ENCODE measurements at regions not wholly inside any gene's neighbourhood (a gene's known extent, or its start where the extent isn't known, plus 50 kb on each side); places are given as distances from the start of the nearest gene placed in this dataset.

GRCh38 chr22:34160141-34160783 lies 240.0 kb upstream of the LARGE1 start:
- DNase-seq, result no peak

GRCh38 chr22:34161431-34162123 lies 241.3 kb upstream of the LARGE1 start:
- no peak for DNase-seq

DNA sequence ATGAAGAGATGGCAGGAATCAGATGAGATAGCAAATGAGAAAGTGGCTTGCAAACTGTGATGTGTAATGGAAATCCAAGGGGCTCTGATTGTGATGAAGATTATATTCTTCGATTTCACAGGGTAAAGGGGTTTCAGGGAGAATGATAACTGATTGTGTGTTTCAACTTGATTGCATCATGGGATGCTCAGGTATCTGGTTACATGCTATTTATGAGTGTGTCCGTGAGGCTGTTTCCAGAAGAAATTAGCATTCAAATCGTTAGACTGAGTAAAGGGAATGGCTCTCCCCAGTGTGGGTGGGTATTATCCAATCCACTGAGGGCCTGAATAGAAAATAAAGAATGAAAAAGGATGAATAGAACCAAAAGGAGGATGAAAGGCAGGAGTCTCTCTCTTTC lies 278.7 kb upstream of the LARGE1 start:
- DNase-seq, result no peak

- no peak for DNase-seq
Measured at GRCh38 chr22:34210301-34210700, 290.0 kb upstream of the LARGE1 start.

DNA sequence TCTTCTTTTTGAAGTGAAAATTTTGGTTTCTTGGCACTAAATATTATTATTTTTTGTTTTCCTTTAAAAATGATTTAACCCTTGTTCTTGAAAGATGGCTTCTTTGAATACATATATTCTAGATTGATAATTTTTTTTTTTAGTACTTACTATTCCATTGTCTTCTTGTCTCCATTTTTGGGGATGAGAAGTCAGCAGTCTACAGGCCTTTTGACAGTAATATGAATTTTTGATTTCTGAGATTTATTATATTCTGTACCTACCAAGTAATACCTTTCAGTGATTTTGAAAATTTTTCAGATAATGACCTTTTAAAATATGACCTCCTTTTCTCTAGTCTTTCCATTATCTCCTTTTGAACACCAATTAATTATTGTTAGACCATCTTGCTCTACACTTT lies 294.1 kb upstream of the LARGE1 start:
- no peak for DNase-seq

DNA sequence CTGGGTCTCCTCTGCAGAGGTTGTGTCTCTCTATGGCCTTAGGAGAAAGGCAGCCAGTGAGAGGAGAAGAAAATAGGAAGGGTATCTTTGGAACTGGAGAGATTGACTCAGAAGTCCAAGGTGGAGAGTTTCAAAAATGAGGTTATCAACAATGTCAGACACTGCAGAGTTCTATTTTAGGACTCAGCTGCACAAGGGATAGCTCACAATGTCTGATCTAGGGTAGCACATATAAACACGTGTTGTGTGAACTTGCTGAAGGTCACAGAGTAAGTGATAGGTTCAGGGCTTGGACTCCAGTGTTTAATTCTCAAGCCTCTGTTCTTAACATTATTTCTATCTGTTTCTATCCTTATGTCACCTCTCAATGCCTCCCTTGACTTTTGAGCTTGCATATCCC lies 305.0 kb upstream of the LARGE1 start:
- no peak for DNase-seq

DNA sequence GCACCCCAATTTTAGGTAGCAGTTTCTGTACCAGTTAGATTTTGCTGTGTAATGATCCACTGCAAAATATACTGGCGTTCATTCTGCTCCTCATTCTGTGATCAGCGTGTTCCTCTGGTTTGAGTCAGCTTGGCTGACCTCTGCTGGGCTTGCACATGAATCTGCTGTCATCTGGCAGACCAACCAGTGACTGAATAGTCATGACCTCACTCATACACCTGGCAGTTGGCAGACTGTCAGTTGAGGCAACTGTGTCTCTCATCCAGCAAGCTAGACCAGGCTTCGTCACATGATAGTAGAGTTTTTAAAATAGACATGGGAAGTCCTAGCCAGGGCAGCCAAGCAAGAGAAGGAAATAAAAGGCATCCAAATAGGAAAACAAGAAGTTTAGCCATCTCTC lies 316.3 kb upstream of the LARGE1 start:
- no peak for DNase-seq

DNA sequence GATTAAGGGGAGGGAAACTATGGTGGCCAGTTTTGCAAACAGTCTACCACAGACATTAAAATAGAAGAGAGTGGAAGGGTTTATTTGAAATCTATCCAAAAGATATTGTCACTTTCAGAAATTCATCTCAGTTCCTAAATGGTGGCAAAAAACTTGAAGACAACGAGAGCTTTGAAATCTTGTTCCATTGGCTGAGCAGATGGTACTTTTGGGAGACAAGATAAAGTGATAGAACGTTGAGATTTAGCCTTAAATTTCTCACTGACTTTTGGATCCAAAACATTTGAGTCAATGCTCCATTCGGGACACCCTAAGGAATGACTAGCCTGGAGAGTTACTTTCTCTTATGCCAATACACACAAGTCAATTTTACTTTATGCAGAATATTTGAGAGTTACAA lies 319.1 kb upstream of the LARGE1 start:
- no peak for DNase-seq

- DNase-seq, result no peak
Measured at GRCh38 chr22:34243023-34243422, 322.7 kb upstream of the LARGE1 start.

GRCh38 chr22:34255042-34255441 lies 334.8 kb upstream of the LARGE1 start:
- DNase-seq, result no peak

DNA sequence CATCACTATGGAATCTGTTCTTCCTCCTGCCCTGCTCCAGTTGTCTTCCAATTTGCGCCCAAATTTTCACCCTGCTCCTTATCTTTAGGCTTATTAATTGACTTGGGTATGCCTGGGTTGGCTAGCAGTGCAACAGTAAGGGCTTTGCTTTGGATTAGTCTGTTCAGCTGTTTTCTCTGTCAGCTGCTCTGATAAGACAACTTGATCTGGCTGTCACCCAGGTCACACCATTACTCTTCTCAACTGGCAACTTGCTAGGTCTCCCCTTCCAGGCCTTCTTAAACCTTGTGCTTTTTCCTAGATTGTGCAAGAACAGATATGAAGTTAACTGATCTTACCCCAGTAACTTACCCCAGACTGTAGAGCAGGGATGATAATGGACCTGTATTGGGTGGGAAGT lies 357.8 kb upstream of the LARGE1 start:
- DNase-seq, result no peak

DNA sequence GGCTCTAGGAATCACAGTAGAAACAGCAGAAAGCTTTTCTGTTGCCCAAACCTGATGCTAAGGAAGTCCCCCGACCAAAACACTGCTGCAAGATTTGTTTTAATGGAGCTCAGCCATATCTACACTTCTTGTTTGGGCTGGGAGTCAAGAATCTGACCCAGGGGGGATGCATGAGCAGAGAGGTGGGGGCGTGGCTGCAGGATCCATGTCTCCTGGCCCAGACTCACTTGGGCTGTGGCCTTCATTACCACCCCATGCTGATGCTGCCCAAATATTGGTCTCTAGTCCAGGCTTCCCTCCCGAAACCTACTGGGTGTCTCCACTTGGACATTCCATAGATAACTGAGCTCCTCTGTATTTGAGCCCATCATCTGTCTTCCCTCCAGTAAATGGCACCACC lies 361.5 kb upstream of the LARGE1 start:
- no peak for DNase-seq

DNA sequence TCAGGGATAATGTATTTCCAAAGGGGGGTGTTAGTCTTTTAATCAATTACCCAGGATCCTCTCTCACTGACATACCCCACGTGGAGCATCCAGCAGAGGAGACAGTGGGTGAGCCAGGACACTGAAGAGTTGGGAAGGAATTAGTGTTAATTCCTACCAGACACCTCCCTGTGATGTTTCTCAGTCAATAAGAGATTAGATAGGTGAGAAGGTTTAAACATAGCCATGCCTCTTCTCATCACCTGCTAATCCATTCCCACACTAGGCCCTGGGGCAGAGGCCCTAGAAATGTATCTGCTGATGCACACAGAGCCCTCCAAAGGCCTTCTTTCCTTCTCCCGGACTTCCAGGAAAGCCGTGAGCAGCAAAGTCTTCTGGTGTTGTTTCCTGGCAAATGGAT lies 363.6 kb upstream of the LARGE1 start:
- no peak for DNase-seq

DNA sequence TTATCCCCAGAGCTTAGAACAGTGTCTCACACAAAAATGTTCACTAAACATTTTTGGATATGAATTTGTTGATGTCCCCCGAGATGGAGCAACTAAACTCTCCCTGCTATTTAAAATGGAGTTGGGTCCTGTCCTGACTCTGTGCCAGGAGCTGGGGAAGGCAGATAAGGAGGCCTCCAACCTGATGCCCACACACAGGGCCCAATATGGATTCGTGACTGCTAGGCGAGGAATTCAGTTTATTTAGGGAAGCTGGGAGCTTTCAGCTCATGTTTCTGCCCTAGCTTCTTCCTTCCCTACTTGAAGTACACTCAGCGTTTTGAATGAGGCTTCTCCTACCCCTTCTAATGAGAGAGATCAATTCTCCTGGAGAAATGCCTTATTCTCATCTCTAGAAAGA lies 373.0 kb upstream of the LARGE1 start:
- no peak for DNase-seq

DNA sequence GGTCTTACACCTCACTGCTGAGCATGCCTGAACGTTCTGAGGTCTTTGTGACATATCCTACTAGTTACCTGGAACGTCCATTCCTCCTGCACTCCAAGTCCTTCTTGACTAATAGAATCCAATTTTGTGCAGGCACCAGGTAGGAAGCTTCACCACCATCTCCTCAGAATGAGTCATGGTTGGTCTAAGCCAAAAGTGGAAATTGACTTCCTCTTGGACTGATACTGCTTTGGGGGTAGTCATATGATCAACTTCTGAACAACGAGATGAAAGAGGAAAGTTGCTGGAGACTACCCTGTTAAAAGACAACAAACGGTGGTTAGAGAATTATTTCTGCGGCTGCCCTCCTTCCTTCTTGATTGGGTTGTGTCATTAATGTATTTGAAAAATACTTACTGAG lies 374.2 kb upstream of the LARGE1 start:
- DNase-seq, result no peak

GRCh38 chr22:34294986-34295385 lies 374.7 kb upstream of the LARGE1 start:
- DNase-seq, result no peak

DNA sequence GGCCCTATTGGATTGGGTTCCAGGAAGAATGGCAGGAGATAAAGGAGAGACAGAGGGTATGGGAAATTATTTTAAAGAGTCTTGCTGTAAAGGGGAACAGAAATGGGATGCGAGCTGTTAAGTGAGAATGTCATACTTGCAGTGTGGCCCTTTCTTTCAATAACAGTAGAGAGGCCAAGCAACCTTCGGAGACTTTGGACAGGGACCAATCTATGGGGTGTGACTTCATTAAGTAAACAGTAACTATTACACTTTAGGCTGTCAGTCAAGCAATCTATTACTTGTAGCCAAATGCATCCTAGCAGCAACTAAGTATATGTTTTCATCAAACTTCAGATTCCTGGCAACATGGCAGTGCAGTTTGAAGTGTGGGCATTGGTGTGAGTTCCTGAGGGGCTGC lies 376.2 kb upstream of the LARGE1 start:
- DNase-seq, result no peak

- DNase-seq, result no peak
Measured at GRCh38 chr22:34297536-34298120, 377.4 kb upstream of the LARGE1 start.

DNA sequence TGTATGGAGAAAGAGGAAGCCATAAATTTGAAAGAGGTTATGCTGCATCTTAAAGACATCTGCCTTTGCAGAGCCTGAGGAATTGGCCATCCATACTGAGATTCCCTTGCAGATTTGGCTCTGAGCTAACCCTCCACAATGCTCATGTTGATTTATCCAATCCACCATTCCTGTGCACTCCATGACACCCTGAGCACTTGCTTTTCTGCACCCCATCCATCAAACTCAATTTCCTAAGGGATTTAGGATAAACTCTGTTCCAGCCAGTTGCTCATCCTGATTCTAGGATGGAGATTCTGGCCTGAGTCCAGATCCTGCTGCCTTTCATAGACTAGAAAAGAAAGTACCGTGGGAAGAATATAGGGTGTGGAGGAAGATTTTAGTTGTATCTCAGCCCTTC lies 379.2 kb upstream of the LARGE1 start:
- no peak for DNase-seq

- no peak for DNase-seq
Measured at GRCh38 chr22:34301569-34301968, 381.3 kb upstream of the LARGE1 start.

- DNase-seq, result no peak
Measured at GRCh38 chr22:34303656-34304055, 383.4 kb upstream of the LARGE1 start.

DNA sequence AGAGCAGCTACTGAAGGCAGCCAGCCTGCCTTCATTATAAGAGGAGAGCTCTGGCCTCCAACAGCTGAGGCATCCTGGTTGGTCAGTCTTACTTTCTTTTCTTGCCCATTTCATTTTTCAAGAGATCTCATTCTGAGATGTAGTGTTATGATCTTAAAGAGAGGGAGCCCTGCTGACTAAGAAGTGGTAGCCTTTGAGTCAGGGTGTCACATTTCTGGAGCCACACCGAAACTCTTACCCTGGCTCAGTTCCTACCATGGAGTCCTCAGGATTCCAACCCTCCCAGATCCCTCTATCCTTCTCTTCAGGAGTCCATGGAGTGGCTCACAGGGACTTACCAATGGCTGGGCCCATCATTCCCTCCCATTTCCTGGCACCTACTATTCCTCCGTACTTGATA lies 386.1 kb upstream of the LARGE1 start:
- DNase-seq, result no peak

GRCh38 chr22:34308101-34308500 lies 387.8 kb upstream of the LARGE1 start:
- no peak for DNase-seq

DNA sequence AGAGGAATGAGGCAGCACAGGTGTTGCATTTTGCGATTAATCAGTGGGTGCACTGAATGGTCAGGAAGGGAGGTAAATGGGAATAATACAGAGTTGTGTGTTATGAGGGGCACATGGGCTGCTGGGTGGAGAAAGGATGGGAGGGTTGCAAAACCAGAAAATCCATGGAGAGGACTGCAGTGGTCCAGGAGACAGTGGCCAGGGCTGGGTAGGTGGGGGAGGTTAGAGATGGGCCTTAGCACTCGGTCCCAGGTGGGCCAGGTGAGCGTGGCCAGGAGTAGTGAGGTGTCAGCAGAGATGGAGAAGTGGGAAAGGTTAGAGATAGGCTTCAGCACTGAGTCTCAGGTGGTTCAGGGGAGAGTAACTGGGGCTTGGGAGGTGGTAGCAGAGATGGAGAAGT lies 399.1 kb upstream of the LARGE1 start:
- no peak for DNase-seq

GRCh38 chr22:34324763-34325162 lies 404.5 kb upstream of the LARGE1 start:
- DNase-seq, result no peak
